Activated CD4-positive, alpha-beta T cell treated with anti-CD3 and anti-CD28 coated beads, Interleukin-2, Interleukin-4, amounts not matched to agents 100 ng/mL and 50 ng/mL, durations not matched to agents 16 hours and 8 hours (primary cell): ENCODE measurements at regions not wholly inside any gene's neighbourhood (a gene's known extent, or its start where the extent isn't known, plus 50 kb on each side); places are given as distances from the start of the nearest gene placed in this dataset.

Source experiments
- DNase-seq: peaks from one replicate; pipeline ENCODE4 v3.0.0-alpha.2; 2020; ENCODE audit warnings: low spot score

DNA sequence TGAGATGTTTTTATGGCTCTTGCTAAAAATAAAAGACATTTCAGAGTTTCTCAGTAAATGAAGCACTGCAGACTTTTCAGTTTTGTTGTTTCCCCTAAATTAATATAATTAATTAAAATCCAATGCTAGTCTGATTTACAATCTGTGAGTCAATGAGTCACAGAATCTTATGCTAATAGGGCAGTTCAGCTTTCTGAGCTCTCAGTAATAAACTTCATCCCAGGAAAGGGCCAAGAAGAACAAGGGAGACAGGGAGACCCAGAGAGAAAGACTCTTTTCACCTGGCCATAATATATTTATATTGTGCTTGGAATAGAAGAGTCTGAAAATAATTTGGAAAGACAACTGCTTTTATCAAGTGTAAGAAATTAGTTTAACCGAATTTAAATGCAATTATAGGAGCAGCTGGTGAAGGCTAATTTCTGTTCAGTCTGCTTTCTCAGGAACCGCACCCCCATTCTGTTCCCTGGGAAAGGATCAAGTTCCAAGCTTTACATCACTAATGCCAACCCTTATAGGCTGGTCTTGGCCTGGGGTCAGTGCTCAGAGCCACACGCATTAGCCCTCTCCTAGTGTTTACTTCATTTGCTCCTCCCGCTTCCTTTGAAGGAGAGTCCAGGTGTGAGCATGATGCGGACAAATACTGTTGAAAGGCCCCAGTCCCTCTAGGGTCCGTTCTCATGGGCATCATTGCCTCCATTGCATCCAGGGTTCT lies 145.6 kb downstream of the ZBTB18 start:
- no peak for DNase-seq

DNA sequence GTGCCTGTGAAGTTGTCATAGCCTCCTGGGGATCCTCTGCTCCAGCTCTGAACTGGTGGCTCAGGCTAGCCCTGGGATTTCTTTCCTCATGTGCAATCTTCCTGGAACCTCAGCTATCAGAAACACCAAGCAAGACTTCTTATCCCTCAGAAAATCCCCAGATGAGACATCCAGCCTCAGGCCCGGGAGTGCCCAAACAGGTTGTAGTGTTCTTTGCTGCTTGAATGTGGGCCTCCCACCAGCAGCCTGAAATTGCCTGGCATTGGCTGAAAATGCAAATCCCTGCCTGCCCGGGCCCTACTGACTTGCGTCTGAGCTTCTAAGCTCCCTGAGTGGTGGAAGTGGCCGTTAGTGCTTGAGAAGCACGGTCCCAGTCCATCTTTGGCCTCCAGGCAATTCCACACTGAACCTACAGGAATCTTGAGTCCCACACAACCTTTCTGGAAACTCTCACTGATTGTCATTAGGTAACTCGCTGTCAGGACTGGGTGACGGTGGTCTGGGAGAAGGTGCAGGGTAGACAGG lies 146.8 kb downstream of the ZBTB18 start:
- no peak for DNase-seq

DNA sequence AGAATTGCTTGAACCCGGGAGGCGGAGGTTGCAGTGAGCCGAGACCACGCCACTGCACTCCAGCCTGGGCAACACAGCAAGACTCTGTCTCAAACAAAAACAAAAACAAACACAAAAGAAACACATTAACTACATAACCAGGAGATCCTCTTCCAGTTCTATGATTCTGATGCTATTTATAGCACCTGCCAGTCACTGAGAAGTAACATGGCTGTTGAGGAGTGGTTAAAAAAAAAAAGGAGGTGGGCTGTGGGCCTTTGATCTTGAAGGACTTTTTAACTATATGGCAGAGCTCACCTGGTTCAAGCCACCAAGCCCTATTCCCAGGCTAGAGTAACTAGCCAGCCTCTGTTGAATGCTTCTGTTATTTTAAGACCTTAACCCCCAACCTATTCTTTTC lies 148.8 kb downstream of the ZBTB18 start:
- DNase-seq: no peak

DNA sequence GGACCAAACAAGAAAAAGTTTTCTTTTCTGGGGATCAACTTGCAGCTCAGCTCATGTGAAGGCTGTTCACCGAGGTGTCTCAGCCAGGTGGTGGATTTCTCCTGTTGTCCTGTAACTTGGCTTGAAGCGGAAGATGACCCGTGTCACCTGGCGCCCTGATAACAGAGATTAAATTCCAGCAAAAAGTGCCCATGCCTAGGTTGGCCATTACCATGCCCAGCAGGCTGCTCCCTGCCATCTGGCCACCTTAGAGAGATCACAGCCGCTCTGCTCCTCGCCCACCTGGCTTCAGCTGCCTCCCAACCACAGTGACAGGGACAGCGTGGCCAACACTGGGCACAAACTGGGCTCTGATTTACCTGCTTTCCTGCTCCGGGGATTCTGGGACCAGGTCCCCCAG lies 149.5 kb downstream of the ZBTB18 start:
- no peak for DNase-seq

DNA sequence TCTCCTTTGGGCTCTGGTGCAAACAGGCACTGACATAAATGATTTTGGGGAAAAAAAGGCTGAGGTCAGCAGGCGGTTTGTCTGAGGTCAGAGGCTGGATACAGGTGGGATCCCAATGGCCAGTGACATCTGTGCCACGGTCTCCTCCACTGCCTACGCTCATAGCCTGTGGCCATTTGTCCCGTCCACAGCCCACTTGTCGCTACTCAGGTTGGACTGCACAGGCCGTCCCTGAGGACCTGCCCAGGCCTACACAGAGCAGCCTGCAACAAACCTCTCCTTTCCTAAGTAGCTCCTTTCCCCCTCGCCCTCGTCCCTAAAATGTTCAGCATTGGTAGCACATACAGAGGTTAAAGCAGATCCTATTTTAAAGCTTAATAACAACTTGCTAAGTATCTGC lies 150.7 kb downstream of the ZBTB18 start:
- no peak for DNase-seq

DNA sequence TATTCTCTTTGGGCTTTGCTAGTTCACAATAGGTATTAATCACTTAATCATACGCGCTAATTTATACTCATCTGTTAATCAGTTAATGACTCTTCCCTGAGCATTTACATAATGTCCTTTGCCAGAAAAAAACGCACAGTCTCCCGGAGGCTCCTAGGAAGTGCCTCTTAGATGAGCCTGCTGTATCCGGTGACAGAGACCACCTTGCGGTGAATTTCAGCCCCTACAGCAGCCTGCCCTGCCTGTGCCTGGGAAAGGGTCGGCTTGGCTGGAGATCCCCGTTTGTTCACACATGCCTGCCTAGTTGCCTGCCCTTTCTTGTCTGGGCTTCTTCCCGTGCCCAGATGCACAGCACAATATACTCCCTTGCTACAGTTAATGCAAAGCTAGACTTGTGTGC lies 152.9 kb downstream of the ZBTB18 start:
- DNase-seq: no peak

DNA sequence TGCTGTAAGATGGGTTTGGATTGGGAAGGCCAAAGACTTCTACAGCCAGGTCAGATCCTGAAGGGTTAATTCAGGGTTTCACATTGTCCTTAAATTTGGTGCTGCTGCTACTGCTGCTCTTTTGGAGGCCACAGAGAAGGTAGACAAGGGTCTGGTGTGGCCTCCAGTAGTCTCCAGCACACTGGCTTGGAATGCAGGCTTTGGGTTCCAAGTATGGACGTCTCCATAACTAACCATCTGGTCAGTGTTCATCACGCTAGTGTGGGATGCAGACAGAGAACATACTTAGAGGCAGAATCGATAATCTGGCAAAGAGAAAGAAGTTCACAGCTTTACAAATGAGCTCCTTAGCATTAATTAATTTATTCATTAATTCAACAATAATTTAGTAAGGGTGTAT lies 154.1 kb downstream of the ZBTB18 start:
- no peak for DNase-seq

DNA sequence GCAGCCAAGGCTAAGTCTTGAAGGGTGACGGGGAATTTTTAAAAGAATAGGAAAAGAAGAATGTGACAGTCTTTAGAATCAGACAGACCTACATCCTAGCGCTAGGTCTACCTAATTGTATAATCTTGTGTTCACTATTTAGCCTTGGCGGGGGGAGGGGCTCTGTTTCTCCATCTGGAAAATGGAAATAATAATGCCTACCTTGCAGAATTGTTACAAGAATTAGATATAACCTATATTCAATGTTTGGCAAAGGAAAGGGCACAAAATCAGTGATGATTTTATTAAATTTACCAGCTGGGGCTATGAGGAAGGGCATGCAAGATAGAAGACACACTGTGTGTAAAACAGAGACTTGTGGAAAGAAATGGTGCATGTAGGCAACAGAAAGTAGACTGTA lies 154.8 kb downstream of the ZBTB18 start:
- no peak for DNase-seq

DNA sequence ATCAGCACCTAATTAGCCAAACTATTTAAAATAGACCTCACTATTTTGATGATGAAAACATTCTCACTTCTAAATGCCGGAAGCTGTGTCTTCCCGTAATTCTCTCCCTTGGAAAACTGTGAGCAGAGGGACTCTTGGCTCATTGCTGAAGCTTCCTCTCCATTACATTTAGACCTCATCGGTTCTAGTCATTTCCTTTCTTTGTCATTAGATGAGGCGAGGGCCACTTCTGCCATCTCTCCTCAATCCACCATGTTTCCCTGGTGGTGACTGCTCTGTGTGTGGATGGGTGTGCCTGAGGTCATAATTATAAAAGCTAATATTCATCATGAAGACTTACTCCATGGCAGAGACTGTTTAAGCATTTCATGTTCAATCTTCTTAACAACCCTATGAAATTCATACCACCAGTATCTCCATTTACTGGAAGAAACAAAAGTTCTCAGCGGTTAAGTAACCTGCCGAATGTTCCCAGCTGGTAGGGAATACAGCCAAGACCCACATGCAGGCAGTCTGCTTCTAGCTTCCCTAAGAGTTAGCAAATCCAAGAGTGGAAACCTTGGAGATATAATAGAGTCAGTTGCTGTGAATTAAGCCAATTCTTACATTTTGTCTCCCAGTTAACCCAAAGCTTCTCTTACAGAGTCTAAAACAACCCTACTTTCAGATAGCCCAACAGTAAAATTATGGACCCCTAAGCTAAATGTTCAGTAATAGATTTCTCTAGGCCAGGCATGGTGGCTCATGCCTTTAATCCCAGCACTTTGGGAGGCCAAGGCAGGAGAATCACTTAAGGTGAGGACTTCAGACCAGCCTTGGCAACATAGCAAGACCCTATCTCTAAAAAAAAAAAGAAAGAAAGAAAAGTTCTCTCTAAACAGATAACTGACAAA lies 156.2 kb downstream of the ZBTB18 start:
- DNase-seq: no peak

DNA sequence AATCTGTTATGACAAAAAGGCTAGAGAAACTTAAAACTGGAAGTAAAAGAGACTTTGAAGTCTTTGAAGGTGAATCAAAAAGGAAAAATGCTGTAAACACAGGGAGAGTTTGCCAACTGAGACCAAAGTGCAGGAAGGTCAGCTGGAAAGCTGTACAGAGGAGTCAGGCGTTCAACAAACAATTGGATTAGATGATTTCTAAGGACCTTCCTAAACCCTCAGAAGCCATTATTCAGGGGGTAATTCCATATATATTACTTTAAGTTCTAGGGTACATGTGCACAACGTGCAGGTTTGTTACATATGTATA lies 156.8 kb downstream of the ZBTB18 start:
- no peak for DNase-seq

DNA sequence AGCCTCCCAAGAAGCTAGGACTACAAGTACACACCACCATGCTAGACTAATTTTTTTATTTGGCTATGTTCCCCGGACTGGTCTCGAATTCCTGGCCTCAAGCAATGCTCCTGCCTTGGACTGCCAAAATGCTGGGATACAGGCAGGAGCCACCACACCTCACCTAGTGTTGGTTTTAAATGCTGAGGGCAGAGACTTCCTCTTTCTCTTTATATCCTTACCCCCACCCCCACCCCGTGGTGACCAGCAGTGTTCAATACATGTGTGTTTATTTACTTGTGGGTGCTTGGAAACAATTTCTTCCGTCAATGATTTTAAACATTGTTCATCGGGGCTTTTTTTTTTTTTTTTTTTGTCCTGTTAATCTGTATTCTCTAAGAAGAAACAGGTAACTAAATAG lies 158.9 kb downstream of the ZBTB18 start:
- DNase-seq: no peak

DNA sequence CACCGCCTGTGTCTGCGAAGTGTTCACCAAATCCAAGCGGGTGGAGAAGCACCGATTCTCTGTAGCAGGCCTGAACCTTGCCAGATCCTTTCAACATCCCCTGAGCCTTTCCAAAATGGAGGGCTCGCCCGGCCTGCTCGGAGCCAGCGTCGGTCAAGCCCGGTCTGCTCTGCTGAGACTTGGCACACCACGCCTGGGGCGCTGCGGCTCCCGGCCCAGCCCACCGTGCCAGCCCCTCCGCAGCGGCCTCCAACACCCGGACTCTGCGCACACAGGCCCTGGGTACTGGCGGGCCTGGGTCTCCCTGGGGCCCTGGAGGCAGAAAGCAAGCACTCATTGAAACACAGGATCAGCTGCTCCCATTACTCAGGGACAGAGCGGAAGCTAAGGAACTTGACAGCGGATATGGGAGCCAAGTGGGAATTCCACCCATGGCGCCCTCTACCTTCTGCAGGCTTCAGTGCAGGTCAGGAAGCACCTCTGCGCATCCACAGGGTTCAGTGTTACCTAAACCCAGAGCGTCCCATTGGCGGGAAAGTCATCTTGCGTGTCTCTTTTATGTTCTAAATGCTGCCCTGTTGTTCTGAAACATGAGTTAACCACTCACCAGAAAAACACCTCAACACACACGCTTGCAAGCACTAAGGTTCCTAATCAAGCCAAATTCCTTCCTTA lies 159.9 kb downstream of the ZBTB18 start:
- no peak for DNase-seq

DNA sequence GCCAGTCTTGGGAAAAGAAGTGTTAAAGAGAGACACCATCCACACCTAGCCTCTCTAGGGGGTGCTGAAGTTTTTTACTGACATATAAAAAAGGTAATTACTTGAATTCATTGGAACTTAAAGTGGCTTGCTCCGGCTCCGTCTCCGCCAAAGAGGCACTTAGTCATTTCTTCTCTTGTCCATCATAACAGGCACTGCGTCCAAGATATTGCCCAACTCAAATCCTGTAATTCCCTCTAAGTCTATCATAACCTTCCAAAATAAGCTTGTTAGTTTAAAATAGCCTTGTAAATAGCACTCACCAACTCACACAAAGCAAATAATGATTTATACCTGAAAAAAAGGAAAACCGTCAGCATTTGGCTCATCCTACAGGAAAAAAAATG lies 160.5 kb downstream of the ZBTB18 start:
- no peak for DNase-seq

DNA sequence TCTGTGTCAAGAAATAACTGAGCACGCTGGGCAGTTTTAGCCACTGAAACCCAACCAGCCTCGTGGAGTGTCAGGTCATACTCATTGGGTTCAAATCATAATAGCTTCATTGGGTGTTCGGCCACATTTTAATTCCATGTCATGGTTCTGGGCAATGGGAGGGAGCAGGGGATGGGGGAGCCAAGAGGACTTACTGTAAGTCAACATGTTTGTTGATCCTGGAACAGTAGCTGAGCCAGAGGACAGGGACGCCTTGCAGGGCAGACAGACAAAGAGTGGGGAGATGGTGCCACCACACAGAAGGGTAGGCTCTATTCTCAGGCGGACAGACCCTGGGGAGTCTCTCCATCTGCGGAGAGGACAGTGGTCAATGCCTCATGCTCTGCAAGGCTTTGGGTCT lies 161.1 kb downstream of the ZBTB18 start:
- DNase-seq: no peak

DNA sequence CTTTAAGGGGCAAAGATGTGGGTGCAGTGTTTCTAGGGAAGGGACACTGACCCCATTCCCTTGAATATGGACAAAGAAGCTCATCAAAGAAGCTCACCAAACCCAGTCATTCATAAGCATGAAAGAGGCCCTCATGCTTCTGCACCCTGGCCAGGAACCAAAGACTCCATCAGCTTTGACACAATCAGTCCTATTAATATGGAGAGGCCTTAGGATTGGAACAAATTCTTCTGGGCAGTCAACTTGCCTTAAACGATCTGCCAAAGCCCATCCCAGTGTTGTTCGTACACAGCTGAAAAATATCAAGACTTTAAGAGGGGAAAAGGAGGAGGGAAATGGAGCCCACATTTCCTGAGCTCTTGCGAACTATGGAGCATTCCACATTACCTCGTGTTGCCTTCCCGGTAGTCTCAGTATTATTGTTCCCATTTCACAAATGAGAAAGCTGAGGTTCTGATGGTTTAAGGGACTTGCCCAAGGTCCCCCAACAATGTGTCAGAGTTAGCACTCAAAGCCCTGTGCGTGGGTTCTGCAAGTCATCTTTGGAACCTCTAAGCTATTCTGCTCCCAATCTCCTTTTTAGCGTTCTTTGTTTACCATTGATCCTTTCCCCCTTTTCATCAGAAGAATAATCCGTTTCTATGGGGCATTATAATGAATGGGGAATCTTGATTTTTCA lies 161.9 kb downstream of the ZBTB18 start:
- DNase-seq: no peak

DNA sequence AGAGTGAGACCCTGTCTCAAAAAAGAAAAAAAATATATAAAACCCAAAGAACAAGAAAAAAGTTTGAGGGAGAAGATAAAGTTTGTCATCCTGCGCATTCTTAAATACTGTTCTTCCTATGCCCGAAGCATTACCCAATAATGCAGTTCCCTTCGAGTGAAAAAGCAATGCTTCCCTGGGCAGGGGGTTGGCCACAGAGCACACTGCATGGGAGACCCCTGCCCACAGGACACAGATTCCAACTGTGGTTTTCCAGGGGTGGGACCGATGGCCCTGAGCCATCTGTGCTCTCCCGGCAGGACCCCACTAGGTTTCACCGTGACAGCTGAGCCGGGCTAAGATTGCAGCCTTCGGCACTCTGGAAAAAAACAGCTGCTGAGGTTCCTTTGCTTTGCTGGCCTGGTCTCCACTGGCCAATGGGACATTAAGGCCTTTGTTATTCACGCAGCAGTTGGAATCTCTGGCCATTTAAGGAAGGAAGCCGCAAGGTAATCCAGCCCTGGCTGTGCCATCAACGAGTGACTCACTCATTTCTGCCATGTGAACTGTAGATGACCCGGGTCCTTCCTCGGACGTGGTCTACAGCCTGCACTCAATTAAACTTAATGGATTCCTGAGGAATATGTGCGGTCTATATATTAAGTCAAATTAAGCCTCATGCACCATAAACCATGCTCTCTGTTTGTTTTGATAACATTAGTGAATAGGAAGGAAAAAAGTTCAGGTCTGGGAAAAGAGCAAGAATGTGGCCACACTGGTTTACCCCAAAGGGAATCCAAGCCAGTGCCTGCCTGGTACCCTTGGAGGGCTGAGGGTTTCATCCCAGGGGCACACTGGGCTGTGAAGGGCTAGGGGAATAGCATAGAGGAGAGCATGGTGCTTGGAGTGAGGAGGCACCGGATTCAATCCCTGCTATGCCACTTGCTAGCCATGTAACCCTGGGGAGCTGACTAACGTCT lies 163.2 kb downstream of the ZBTB18 start:
- no peak for DNase-seq

DNA sequence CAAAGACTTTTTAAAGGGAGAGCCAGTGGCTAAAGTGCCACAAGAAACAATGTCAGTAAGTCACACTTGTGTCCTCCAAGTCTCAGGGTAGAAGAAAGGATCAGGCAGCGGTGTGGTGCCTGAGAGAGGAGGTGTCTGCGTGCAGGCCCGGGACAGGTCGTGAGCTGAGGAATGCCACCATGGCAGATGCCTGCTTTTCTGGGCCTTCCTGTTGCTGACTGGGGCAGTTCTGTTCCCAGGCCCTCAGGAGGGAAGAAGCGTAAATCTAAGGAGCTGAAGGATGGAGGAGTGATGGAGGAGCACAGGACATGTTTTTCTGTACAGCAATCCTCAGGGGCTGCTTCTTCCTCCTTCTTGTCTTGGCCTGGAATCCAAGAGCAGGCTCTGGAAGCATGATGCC lies 165.8 kb downstream of the ZBTB18 start:
- no peak for DNase-seq

DNA sequence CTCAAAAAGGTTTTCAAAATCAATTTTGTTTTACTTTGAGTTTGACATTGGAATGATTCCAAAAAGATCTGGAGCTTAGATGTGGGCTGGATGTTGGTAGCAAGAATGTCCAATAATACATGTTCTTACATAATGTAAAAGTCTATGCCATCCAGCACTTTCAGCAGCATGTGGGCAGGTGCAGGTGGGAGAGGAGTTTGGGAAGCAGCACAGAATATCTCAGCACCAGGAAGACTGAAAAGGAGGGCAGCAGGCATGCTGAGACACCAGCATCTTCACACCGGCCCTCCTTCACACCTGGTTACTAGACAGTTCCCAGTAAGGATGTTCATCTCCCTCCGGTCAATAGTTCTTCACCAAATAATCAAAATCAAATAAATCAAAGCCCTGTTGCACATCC lies 166.6 kb downstream of the ZBTB18 start:
- DNase-seq: no peak

DNA sequence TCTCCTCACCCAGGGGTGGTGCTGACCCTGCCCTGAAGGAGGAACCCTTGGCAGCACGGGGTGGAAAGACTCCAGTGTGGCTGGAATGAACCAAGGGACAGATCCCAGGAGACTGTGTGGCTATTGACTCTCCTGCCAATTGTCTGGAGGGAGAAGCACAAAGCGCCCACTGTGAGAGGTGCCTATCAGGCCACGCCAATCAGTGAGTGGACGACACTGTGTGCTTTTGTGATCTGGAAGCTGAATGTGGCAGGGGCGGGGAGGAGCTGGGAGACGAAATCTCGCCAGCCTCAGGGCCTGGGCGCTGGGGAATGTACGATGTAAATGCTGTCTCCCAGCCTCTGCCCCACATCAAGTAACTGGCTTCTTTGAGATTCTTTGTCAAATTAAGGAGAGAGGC lies 167.1 kb downstream of the ZBTB18 start:
- DNase-seq: no peak

DNA sequence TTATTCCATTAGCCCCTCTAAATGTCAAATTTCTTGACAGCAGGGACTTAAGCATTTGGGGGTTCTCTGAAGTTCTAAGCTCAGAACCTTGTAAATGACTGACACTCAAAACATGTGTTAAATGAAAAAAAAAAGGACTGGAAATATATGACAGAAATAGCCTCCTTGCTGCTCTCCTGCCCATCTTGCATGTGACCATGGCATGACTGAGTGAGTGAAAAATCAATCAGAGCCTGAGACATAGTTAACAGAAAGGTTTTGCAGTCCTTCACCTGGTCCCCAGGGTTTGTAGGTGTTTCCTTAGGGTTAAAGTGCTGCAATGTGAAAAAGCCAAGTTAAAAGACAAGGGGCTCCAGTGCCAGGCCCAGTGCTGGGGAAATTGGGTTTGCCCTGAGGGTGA lies 168.1 kb downstream of the ZBTB18 start:
- no peak for DNase-seq

DNA sequence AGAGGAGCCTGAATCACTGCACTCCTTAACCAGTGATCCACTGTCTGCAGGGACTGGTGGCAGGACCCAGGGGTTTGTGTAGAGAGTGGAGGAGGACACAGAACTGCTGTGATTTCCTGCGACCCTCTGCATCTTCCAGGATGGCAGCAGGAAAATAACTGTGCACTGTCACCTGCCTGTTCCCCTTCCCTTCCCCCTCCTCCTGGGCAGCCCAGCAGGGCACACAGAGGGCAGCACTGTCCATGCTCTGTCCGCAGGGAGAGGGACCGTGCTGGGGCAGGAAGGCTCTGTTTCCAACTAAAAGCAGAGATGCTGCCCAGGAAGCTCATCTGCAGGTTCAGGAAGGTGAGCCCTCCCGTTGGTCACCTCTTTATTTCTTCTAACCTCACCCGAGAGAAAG lies 168.7 kb downstream of the ZBTB18 start:
- DNase-seq: no peak
